ENCODE measurements at regions not wholly inside any gene's neighbourhood (a gene's known extent, or its start where the extent isn't known, plus 50 kb on each side); places are given as distances from the start of the nearest gene placed in this dataset.

GRCh38 chr4:54941994-54942552 lies 183.3 kb downstream of the KDR start:
- TF ChIP-seq POLR2A (IDR thresholded peaks at IDR 0.05; ENCODE audit: low read depth, low read length) (no peak), BHLHE40 (IDR thresholded peaks at IDR 0.05; ENCODE audit: low read depth, low read length) (no peak), CTCF (conservative IDR thresholded peaks at IDR 0.05; ENCODE audit: low read depth, low read length) (no peak), ELK1 (IDR thresholded peaks at IDR 0.05; ENCODE audit: borderline replicate concordance, low read depth, low read length) (no peak), NFE2L2 (IDR thresholded peaks at IDR 0.05; ENCODE audit: low read depth, low read length) (no peak)

Data from IMR-90 (cell line).